GM12878 (cell line): ENCODE measurements at regions not wholly inside any gene's neighbourhood (a gene's known extent, or its start where the extent isn't known, plus 50 kb on each side); places are given as distances from the start of the nearest gene placed in this dataset.

Source experiments
- ATAC-seq: fragments of 200-7000 bp; cut with Tn5 transposase; 3 replicates; pipeline ENCODE4 v1.9.1; 2020; ENCODE audit warnings: mild to moderate bottlenecking, moderate library complexity
- BruUV-seq: library from RNA; stranded (reverse); fragments of 400-500 nt; replicated peaks from 2 replicates; lab custom pipeline; 2021; lab: Mats Ljungman, UMichigan
- CTCF ChIA-PET: fragments of 300-600 bp; sonication (Branson Sonifier 250); formaldehyde crosslinking; extraction: SDS; loops from one replicate; lab custom pipeline; 2021; ENCODE audit warnings: inconsistent platforms; lab: Yijun Ruan, JAX
- POLR2A ChIA-PET: fragments of 350-600 bp; formaldehyde crosslinking; extraction: SDS; loops from one replicate; lab custom pipeline; 2021; ENCODE audit warnings: inconsistent platforms; lab: Charles Lee
- RAD21 ChIA-PET: fragments of 300-600 bp; sonication (Branson Sonifier 250); formaldehyde crosslinking; loops from one replicate; lab custom pipeline; 2023; ENCODE audit warnings: antibody characterized with exemption; ENCODE audit not compliant: unreplicated experiment; lab: Charles Lee
- SMC1A ChIA-PET: fragments of 300-600 bp; sonication (Branson Sonifier 250); formaldehyde crosslinking; loops from one replicate; lab custom pipeline; 2023; ENCODE audit not compliant: unreplicated experiment, uncharacterized antibody; lab: Charles Lee
- DNase-seq: peaks from one replicate; pipeline ENCODE4 v3.0.0-alpha.2; 2011; ENCODE audit warnings: low read depth, low spot score
- FAIRE-seq: peaks from 3 replicates; lab custom pipeline; 2011; peaks lifted over from hg19 to GRCh38; lab: Jason Lieb, UNC
- H2AFZ ChIP-seq: 2 replicates; pipeline ENCODE4 v1.6.0; 2011; ENCODE audit warnings: low read depth, low read length, control low read depth; ENCODE audit not compliant: control insufficient read depth
- H3K27ac ChIP-seq: 2 replicates; pipeline ENCODE4 v1.5.1; 2011; ENCODE audit warnings: control low read depth; ENCODE audit not compliant: control insufficient read depth, insufficient read depth
- H3K27me3 ChIP-seq, 2 experiments: replicated peaks in 1 of 2; 2 replicates each; pipeline versions ENCODE4 v1.6.0 to v1.6.1; 2011; ENCODE audit warnings: low read length in 1 of 2; ENCODE audit not compliant: control insufficient read depth in 2 of 2, insufficient read depth in 2 of 2
- H3K36me3 ChIP-seq, 2 experiments: 2 replicates each; pipeline ENCODE4 v1.5.1; 2011; ENCODE audit warnings: low read length in 1 of 2; ENCODE audit not compliant: control insufficient read depth in 2 of 2, insufficient read depth in 2 of 2
- H3K4me1 ChIP-seq: 2 replicates; pipeline ENCODE4 v1.6.1; 2011; ENCODE audit warnings: mild to moderate bottlenecking, low read length, moderate library complexity, mixed read lengths; ENCODE audit not compliant: control insufficient read depth, insufficient read depth
- H3K4me2 ChIP-seq: 2 replicates; pipeline ENCODE4 v1.6.0; 2011; ENCODE audit warnings: control low read depth; ENCODE audit not compliant: control insufficient read depth, insufficient read depth
- H3K4me3 ChIP-seq: fragments of 200-600 bp; sonication (generic); 2 replicates; pipeline ENCODE4 v1.5.1; 2016
- H3K79me2 ChIP-seq: 2 replicates; pipeline ENCODE4 v1.6.0; 2011; ENCODE audit warnings: low read length; ENCODE audit not compliant: control insufficient read depth, insufficient read depth
- H3K9ac ChIP-seq: 2 replicates; pipeline ENCODE4 v1.8.0; 2011; ENCODE audit warnings: low read length, control low read depth, mixed read lengths; ENCODE audit not compliant: control insufficient read depth, insufficient read depth
- H3K9me3 ChIP-seq: replicated peaks from 3 replicates; pipeline ENCODE4 v1.5.1; 2011; ENCODE audit warnings: mild to moderate bottlenecking, low read length; ENCODE audit not compliant: control insufficient read depth, insufficient read depth
- H4K20me1 ChIP-seq: 2 replicates; pipeline ENCODE4 v1.6.0; 2011; ENCODE audit not compliant: control insufficient read depth, insufficient read depth
- BRCA1 ChIP-seq: IDR thresholded peaks from 2 replicates; pipeline ENCODE4 v1.6.1; 2011; ENCODE audit warnings: low read depth, low read length, improper control_type of control experiment
- CHD2 ChIP-seq: IDR thresholded peaks from 2 replicates; pipeline ENCODE4 v1.6.1; 2011; ENCODE audit warnings: low read depth, low read length, improper control_type of control experiment, borderline replicate concordance
- CHD4 ChIP-seq: fragments of 200-600 bp; sonication (generic); IDR thresholded peaks from 2 replicates; pipeline ENCODE4 v1.6.1; 2016; ENCODE audit warnings: mild to moderate bottlenecking
- CUX1 ChIP-seq: IDR thresholded peaks from 2 replicates; pipeline ENCODE4 v1.6.1; 2012; ENCODE audit warnings: improper control_type of control experiment, low read depth, low read length; ENCODE audit not compliant: insufficient replicate concordance
- GABPA ChIP-seq: IDR thresholded peaks from 2 replicates; pipeline ENCODE4 v1.6.1; 2014; ENCODE audit warnings: antibody characterized with exemption, low read depth, mild to moderate bottlenecking, inconsistent platforms
- HDAC2 ChIP-seq: fragments of 200-600 bp; sonication (generic); IDR thresholded peaks from 2 replicates; pipeline ENCODE4 v1.6.1; 2017
- HDGF ChIP-seq: fragments of 450-650 bp; IDR thresholded peaks from 2 replicates; pipeline ENCODE4 v1.6.1; 2016; ENCODE audit warnings: antibody characterized with exemption
- MLLT1 ChIP-seq: fragments of 450-650 bp; IDR thresholded peaks from 2 replicates; pipeline ENCODE4 v1.6.1; 2016; ENCODE audit warnings: mild to moderate bottlenecking
- RBBP5 ChIP-seq: fragments of 200-600 bp; sonication (generic); conservative IDR thresholded peaks from 2 replicates; pipeline ENCODE4 v1.6.1; 2016
- RFX5 ChIP-seq: IDR thresholded peaks from 2 replicates; pipeline ENCODE4 v1.6.1; 2011; ENCODE audit warnings: low read depth, low read length, improper control_type of control experiment
- SMAD1 ChIP-seq: fragments of 450-650 bp; IDR thresholded peaks from 2 replicates; pipeline ENCODE4 v1.6.1; 2018; ENCODE audit warnings: mild to moderate bottlenecking, low read depth; ENCODE audit not compliant: partially characterized antibody
- SREBF1 ChIP-seq: IDR thresholded peaks from 2 replicates; pipeline ENCODE4 v1.6.1; 2012; ENCODE audit warnings: mild to moderate bottlenecking, low read length
- SREBF2 ChIP-seq: IDR thresholded peaks from 2 replicates; pipeline ENCODE4 v1.6.1; 2012; ENCODE audit warnings: mild to moderate bottlenecking, low read length
- TAF1 ChIP-seq: IDR thresholded peaks from 2 replicates; pipeline ENCODE4 v1.6.1; 2011; ENCODE audit warnings: mild to moderate bottlenecking, low read depth, low read length, borderline replicate concordance
- TCF12 ChIP-seq: IDR thresholded peaks from 2 replicates; pipeline ENCODE4 v1.6.1; 2011; ENCODE audit warnings: low read depth, mild to moderate bottlenecking, low read length
- USF1 ChIP-seq: IDR thresholded peaks from 2 replicates; pipeline ENCODE4 v1.6.1; 2011; ENCODE audit warnings: borderline replicate concordance, low read depth, mild to moderate bottlenecking, moderate library complexity, mixed read lengths, low read length; ENCODE audit not compliant: insufficient read depth; ENCODE audit errors: extremely low read length
- in situ Hi-C: fragments of 300-500 bp; cut with MboI; formaldehyde crosslinking; loops from 9 replicates; pipeline ENCODE4 v1.14.3; 2018; ENCODE audit warnings: mixed read lengths
- intact Hi-C: fragments of 100-400 bp; cut with micrococcal nuclease; formaldehyde crosslinking; loops from one replicate; pipeline ENCODE4 v1.14.2; 2022; ENCODE audit not compliant: unreplicated experiment

GRCh38 chr5:145673786-145674185, 161.4 kb downstream of the PRELID2 start:
- Histone ChIP-seq H3K36me3 (no peaks in the 10 kb centered on the region), H3K4me2 (no peak overlapping the region)
- SMC1A ChIA-PET, result no interaction called here
- TF ChIP-seq TAF1, result no peak
- TF ChIP-seq CUX1, result no peak
- TF ChIP-seq USF1, result no peak
- TF ChIP-seq SMAD1, result no peak
- no peak for TF ChIP-seq RBBP5
- TF ChIP-seq HDGF, result no peak
- TF ChIP-seq BRCA1, result no peak
- no peak for TF ChIP-seq SREBF1
- no peak for TF ChIP-seq HDAC2
- TF ChIP-seq MLLT1, result no peak
- TF ChIP-seq CHD4, result no peak
- TF ChIP-seq SREBF2, result no peak
- no peak for TF ChIP-seq RFX5
- TF ChIP-seq TCF12, result no peak
- TF ChIP-seq GABPA, result no peak
- TF ChIP-seq CHD2, result no peak
- TF ChIP-seq, all 136 proteins: peak for 0
- H3K27ac ChIP-seq, result no peak overlapping the region
- in situ Hi-C loops (no loop called here), intact Hi-C loops (no loop called here)
- FAIRE-seq (no peak), ATAC-seq (no peak), DNase-seq (no peak)
- no peaks in the 10 kb centered on the region for H4K20me1 ChIP-seq
- ChIA-PET CTCF (no interaction called here), POLR2A (no interaction called here), RAD21 (no interaction called here)
- H3K9ac ChIP-seq, result no peak overlapping the region
- no peaks in the 10 kb centered on the region for H3K79me2 ChIP-seq
- no peaks in the 10 kb centered on the region for H3K4me1 ChIP-seq
- H3K9me3 ChIP-seq, result no peaks in the 10 kb centered on the region
- H2AFZ ChIP-seq, result no peak overlapping the region
- H3K4me3 ChIP-seq, result no peak overlapping the region
- no TSS peak for BruUV-seq
- no peaks in the 10 kb centered on the region for H3K27me3 ChIP-seq
